SK-N-SH treated with all-trans-retinoic acid at 6 μM for 48 hours (cell line): ENCODE measurements at regions not wholly inside any gene's neighbourhood (a gene's known extent, or its start where the extent isn't known, plus 50 kb on each side); places are given as distances from the start of the nearest gene placed in this dataset.

Experiments used
- ATAC-seq: fragments of 200-7000 bp; cut with Tn5 transposase; 3 replicates; pipeline ENCODE4 v1.9.1; 2020; ENCODE audit warnings: mild to moderate bottlenecking, moderate library complexity
- ARNTL ChIP-seq: fragments of 450-650 bp; formaldehyde crosslinking; IDR thresholded peaks from 2 replicates; pipeline ENCODE4 v1.5.0; 2020; ENCODE audit warnings: low read depth, mild to moderate bottlenecking, moderate library complexity, borderline replicate concordance
- BACH2 ChIP-seq: fragments of 250-450 bp; sonication (Bioruptor Pico); IDR thresholded peaks from 2 replicates; pipeline ENCODE4 v1.9.0; 2021; ENCODE audit warnings: mild to moderate bottlenecking, borderline replicate concordance
- CSDC2 ChIP-seq: fragments of 250-450 bp; sonication (Bioruptor Pico); IDR thresholded peaks from 2 replicates; pipeline ENCODE4 v1.5.0; 2020; ENCODE audit warnings: mild to moderate bottlenecking, moderate library complexity
- ESRRG ChIP-seq: fragments of 250-450 bp; sonication (Bioruptor Pico); IDR thresholded peaks from 2 replicates; pipeline ENCODE4 v1.6.1; 2021; ENCODE audit warnings: mild to moderate bottlenecking
- GLIS3 ChIP-seq: fragments of 250-450 bp; sonication (Bioruptor Pico); IDR thresholded peaks from 2 replicates; pipeline ENCODE4 v1.5.0; 2020; ENCODE audit warnings: mild to moderate bottlenecking, moderate library complexity
- ISL1 ChIP-seq: fragments of 250-450 bp; sonication (Bioruptor Pico); IDR thresholded peaks from 2 replicates; pipeline ENCODE4 v2.1.2; 2022; ENCODE audit warnings: mild to moderate bottlenecking, moderate library complexity
- OSR1 ChIP-seq: fragments of 250-450 bp; sonication (Bioruptor Pico); IDR thresholded peaks from 2 replicates; pipeline ENCODE4 v1.8.0; 2022; ENCODE audit warnings: moderate library complexity, mild to moderate bottlenecking, inconsistent platforms
- PATZ1 ChIP-seq: fragments of 250-450 bp; sonication (Bioruptor Pico); IDR thresholded peaks from 2 replicates; pipeline ENCODE4 v1.8.0; 2020; ENCODE audit warnings: mild to moderate bottlenecking, moderate library complexity, borderline replicate concordance
- POU6F1 ChIP-seq: fragments of 250-450 bp; sonication (Bioruptor Pico); IDR thresholded peaks from 2 replicates; pipeline ENCODE4 v1.8.0; 2021; ENCODE audit warnings: low read depth, mild to moderate bottlenecking, moderate library complexity, borderline replicate concordance
- PPARA ChIP-seq: fragments of 250-450 bp; sonication (Bioruptor Pico); IDR thresholded peaks from 2 replicates; pipeline ENCODE4 v1.5.0; 2020; ENCODE audit warnings: mild to moderate bottlenecking, borderline replicate concordance
- RARB ChIP-seq: fragments of 250-450 bp; sonication (Bioruptor Pico); IDR thresholded peaks from 2 replicates; pipeline ENCODE4 v1.8.0; 2021; ENCODE audit warnings: mild to moderate bottlenecking, moderate library complexity
- SNAI2 ChIP-seq: fragments of 250-450 bp; sonication (Bioruptor Pico); IDR thresholded peaks from 2 replicates; pipeline ENCODE4 v1.5.0; 2020; ENCODE audit warnings: mild to moderate bottlenecking, moderate library complexity
- TCF4 ChIP-seq: fragments of 250-450 bp; sonication (Bioruptor Pico); IDR thresholded peaks from 2 replicates; pipeline ENCODE4 v1.8.0; 2021; ENCODE audit warnings: mild to moderate bottlenecking, moderate library complexity, borderline replicate concordance
- TOX ChIP-seq: fragments of 250-450 bp; sonication (Bioruptor Pico); IDR thresholded peaks from 2 replicates; pipeline ENCODE4 v1.8.0; 2021; ENCODE audit warnings: mild to moderate bottlenecking, moderate library complexity, borderline replicate concordance
- TSHZ2 ChIP-seq: fragments of 250-450 bp; sonication (Bioruptor Pico); IDR thresholded peaks from 2 replicates; pipeline ENCODE4 v1.5.0; 2020; ENCODE audit warnings: mild to moderate bottlenecking, moderate library complexity
- ZC3H10 ChIP-seq: fragments of 250-450 bp; sonication (Bioruptor Pico); IDR thresholded peaks from 2 replicates; pipeline ENCODE4 v1.5.1; 2021; ENCODE audit warnings: mild to moderate bottlenecking, moderate library complexity
- ZFP3 ChIP-seq: fragments of 250-450 bp; sonication (Bioruptor Pico); IDR thresholded peaks from 2 replicates; pipeline ENCODE4 v1.5.0; 2020; ENCODE audit warnings: mild to moderate bottlenecking, moderate library complexity
- ZNF565 ChIP-seq: fragments of 450-650 bp; formaldehyde crosslinking; conservative IDR thresholded peaks from 2 replicates; pipeline ENCODE4 v1.5.0; 2020; ENCODE audit warnings: low read depth, mild to moderate bottlenecking, moderate library complexity
- TF ChIP-seq, protein P1 (sequence below): fragments of 250-450 bp; sonication (Bioruptor Pico); IDR thresholded peaks from 2 replicates; pipeline ENCODE4 v1.5.1; 2021; ENCODE audit warnings: mild to moderate bottlenecking, moderate library complexity

DNA sequence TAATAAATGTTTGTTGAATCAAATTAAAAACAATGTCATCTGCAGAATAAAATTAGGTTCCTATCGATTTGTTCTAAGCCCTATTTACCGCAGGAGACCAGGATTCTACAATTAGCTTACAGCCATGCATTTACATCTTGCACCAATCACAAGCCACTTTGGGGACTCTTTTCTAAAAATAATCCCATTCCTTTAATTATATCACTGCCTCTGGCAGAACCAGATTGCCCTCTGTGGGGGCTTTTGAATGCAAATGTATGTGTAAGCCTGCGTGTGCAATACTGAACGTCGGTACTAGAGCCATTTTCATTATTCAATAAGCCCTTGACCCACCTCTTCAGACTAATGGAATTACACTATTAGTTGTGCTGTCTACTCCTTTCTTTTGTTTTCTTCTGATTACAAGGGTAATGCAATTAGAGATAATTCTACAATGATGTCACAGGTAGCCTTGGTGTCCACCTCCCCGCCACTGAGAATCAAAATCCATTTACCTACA, 391.3 kb upstream of the XYLT1 start:
- no peak for ATAC-seq
- no peak for TF ChIP-seq OSR1
- TF ChIP-seq ZNF565 = no peak
- TF ChIP-seq, protein P1, sequence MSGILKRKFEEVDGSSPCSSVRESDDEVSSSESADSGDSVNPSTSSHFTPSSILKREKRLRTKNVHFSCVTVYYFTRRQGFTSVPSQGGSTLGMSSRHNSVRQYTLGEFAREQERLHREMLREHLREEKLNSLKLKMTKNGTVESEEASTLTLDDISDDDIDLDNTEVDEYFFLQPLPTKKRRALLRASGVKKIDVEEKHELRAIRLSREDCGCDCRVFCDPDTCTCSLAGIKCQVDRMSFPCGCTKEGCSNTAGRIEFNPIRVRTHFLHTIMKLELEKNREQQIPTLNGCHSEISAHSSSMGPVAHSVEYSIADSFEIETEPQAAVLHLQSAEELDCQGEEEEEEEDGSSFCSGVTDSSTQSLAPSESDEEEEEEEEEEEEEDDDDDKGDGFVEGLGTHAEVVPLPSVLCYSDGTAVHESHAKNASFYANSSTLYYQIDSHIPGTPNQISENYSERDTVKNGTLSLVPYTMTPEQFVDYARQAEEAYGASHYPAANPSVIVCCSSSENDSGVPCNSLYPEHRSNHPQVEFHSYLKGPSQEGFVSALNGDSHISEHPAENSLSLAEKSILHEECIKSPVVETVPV (CRISPR knock-in tag) = no peak
- TF ChIP-seq GLIS3 (CRISPR knock-in tag) = no peak
- TF ChIP-seq TCF4 (CRISPR knock-in tag) = no peak
- TF ChIP-seq TSHZ2 = no peak
- no peak for TF ChIP-seq SNAI2
- no peak for TF ChIP-seq ESRRG (CRISPR knock-in tag)

DNA sequence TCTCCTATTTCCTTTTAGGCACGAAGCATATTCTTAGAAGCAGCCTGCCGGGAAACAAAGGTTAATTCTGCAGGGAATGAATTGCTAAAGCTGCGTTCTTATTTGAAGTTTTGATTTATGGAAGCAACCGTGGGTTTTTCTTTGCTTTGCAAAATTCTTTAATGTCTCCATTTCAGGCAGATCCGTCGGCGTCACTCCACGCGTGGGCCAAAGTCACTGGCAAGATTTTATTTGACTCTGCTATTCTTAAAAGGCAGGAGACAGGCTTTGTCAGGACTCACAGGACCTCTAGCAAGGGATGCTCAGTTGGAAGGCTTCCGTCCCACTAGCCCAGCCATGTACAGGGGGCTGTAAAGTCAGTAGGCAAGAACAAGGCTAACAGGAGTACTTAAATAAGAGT, 387.3 kb upstream of the XYLT1 start:
- TF ChIP-seq, protein P1 (CRISPR knock-in tag) = no peak
- TF ChIP-seq ARNTL (CRISPR knock-in tag) (no peak), PATZ1 (CRISPR knock-in tag) (no peak), GLIS3 (CRISPR knock-in tag) (no peak), RARB (CRISPR knock-in tag) (no peak), ZC3H10 (CRISPR knock-in tag) (no peak), PPARA (no peak)
- ATAC-seq = no peak

DNA sequence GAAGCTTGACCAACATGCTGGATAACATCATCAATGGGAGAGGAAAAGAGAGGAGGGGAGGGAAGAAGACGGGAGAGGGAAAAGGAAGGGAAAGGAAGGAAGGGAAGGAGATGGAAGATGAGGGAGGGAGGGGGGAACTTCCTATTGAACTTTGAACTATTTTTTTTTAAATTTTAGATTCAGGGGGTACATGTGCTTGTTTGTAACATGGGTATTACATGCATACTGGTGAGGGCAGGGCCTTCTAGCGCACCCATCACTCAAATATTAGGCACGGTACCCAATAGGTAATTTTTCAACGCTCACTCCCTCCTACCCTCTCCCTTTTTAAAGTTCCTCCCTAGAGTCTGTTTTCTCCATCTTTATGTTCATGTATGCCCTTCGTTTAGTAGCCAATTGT, 383.2 kb upstream of the XYLT1 start:
- no peak for ATAC-seq
- TF ChIP-seq BACH2 (CRISPR knock-in tag) = no peak
- no peak for TF ChIP-seq ZNF565
- no peak for TF ChIP-seq RARB (CRISPR knock-in tag)
- no peak for TF ChIP-seq PPARA

- ATAC-seq = no peak
- TF ChIP-seq ISL1 (no peak), ZNF565 (no peak), POU6F1 (CRISPR knock-in tag) (no peak), CSDC2 (CRISPR knock-in tag) (no peak), TOX (CRISPR knock-in tag) (no peak), TCF4 (CRISPR knock-in tag) (no peak), ZFP3 (CRISPR knock-in tag) (no peak)
- TF ChIP-seq, all 23 proteins: peak for 0
Observed at GRCh38 chr16:17852977-17853702, 382.4 kb upstream of the XYLT1 start.
